Liver (tissue), 7 donors: ENCODE measurements at regions not wholly inside any gene's neighbourhood (a gene's known extent, or its start where the extent isn't known, plus 50 kb on each side); places are given as distances from the start of the nearest gene placed in this dataset.

Experiments used
- DNase-seq: peaks from one replicate; pipeline ENCODE4 v3.0.0-alpha.2; 2017; ENCODE audit warnings: low spot score
- H3K27ac ChIP-seq, 2 donors: one replicate each; pipeline ENCODE4 v1.7.0; 2013; ENCODE audit warnings: inconsistent platforms in 2 of 2, low read length in 2 of 2, control low read depth in 1 of 2, low read depth in 1 of 2, mild to moderate bottlenecking in 1 of 2
- H3K27me3 ChIP-seq, 4 donors: one replicate each; pipeline versions ENCODE4 v1.6.1 to v1.7.0; 2013; ENCODE audit warnings: low read length in 3 of 4, inconsistent platforms in 1 of 4, mild to moderate bottlenecking in 1 of 4, moderate library complexity in 1 of 4; ENCODE audit not compliant: control insufficient read depth in 4 of 4, insufficient read depth in 4 of 4
- H3K36me3 ChIP-seq, 4 donors: one replicate each; pipeline versions ENCODE4 v1.6.1 to v1.7.0; 2013; ENCODE audit warnings: low read length in 3 of 4, mild to moderate bottlenecking in 3 of 4, low read depth in 1 of 4, moderate library complexity in 1 of 4; ENCODE audit not compliant: control insufficient read depth in 4 of 4, insufficient read depth in 3 of 4
- H3K4me1 ChIP-seq, 4 donors: one replicate each; pipeline versions ENCODE4 v1.6.1 to v1.7.0; 2013; ENCODE audit warnings: low read length in 3 of 4, mild to moderate bottlenecking in 3 of 4, moderate library complexity in 1 of 4; ENCODE audit not compliant: control insufficient read depth in 4 of 4, insufficient read depth in 4 of 4
- H3K4me3 ChIP-seq, 3 donors: one replicate each; pipeline versions ENCODE4 v1.6.1 to v1.7.0; 2013; ENCODE audit warnings: low read length in 3 of 3, control low read depth in 1 of 3, low read depth in 1 of 3, mild to moderate bottlenecking in 1 of 3
- H3K9ac ChIP-seq, 2 donors: one replicate each; pipeline ENCODE4 v1.7.0; 2013; ENCODE audit warnings: low read length in 2 of 2, mild to moderate bottlenecking in 2 of 2, moderate library complexity in 2 of 2, control low read depth in 1 of 2, low read depth in 1 of 2
- H3K9me3 ChIP-seq, 4 donors: one replicate each; pipeline versions ENCODE4 v1.6.1 to v1.7.0; 2013; ENCODE audit warnings: low read length in 3 of 4; ENCODE audit not compliant: control insufficient read depth in 4 of 4
- ATF3 ChIP-seq: IDR thresholded peaks from 2 replicates; pipeline ENCODE4 v1.6.1; 2016; ENCODE audit warnings: antibody characterized with exemption
- CTCF ChIP-seq: fragments of 150-350 bp; IDR thresholded peaks from 2 replicates; pipeline ENCODE4 v1.5.1; 2017; ENCODE audit warnings: improper control_type of control experiment, low read depth, low read length; ENCODE audit not compliant: missing input control
- EGR1 ChIP-seq, 2 donors: IDR thresholded peaks; 2 replicates each; pipeline ENCODE4 v1.6.1; 2016 to 2018; ENCODE audit warnings: antibody characterized with exemption in 2 of 2, low read depth in 2 of 2
- FOXA1 ChIP-seq: IDR thresholded peaks from 2 replicates; pipeline ENCODE4 v1.6.1; 2016; ENCODE audit warnings: antibody characterized with exemption
- FOXA2 ChIP-seq: IDR thresholded peaks from 2 replicates; pipeline ENCODE4 v1.6.1; 2016; ENCODE audit warnings: antibody characterized with exemption
- GABPA ChIP-seq, 2 donors: IDR thresholded peaks in 1 of 2; conservative IDR thresholded peaks in 1 of 2; 2 replicates each; pipeline ENCODE4 v1.6.1; 2016; ENCODE audit warnings: antibody characterized with exemption in 2 of 2, mild to moderate bottlenecking in 1 of 2, moderate library complexity in 1 of 2
- HNF4A ChIP-seq, 2 donors: conservative IDR thresholded peaks; 2 replicates each; pipeline ENCODE4 v1.6.1; 2016; ENCODE audit warnings: antibody characterized with exemption in 2 of 2, mild to moderate bottlenecking in 2 of 2
- JUND ChIP-seq, 2 donors: IDR thresholded peaks; 2 replicates each; pipeline ENCODE4 v1.6.1; 2016; ENCODE audit warnings: antibody characterized with exemption in 2 of 2
- MAX ChIP-seq: IDR thresholded peaks from 2 replicates; pipeline ENCODE4 v1.6.1; 2016; ENCODE audit warnings: antibody characterized with exemption
- NR2F2 ChIP-seq: IDR thresholded peaks from 2 replicates; pipeline ENCODE4 v1.6.1; 2016; ENCODE audit warnings: antibody characterized with exemption
- RAD21 ChIP-seq, 2 donors: IDR thresholded peaks; 2 replicates each; pipeline ENCODE4 v1.6.1; 2016; ENCODE audit warnings: antibody characterized with exemption in 2 of 2, mild to moderate bottlenecking in 2 of 2
- REST ChIP-seq: IDR thresholded peaks from 2 replicates; pipeline ENCODE4 v1.6.1; 2016; ENCODE audit warnings: antibody characterized with exemption, mild to moderate bottlenecking
- RXRA ChIP-seq, 2 donors: IDR thresholded peaks; 2 replicates each; pipeline ENCODE4 v1.6.1; 2017 to 2018; ENCODE audit warnings: antibody characterized with exemption in 2 of 2, mild to moderate bottlenecking in 1 of 2
- SP1 ChIP-seq: IDR thresholded peaks from 2 replicates; pipeline ENCODE4 v1.6.1; 2018; ENCODE audit warnings: antibody characterized with exemption, mild to moderate bottlenecking
- TAF1 ChIP-seq: conservative IDR thresholded peaks from 2 replicates; pipeline ENCODE4 v1.6.1; 2016; ENCODE audit warnings: antibody characterized with exemption, mild to moderate bottlenecking
- YY1 ChIP-seq: IDR thresholded peaks from 2 replicates; pipeline ENCODE4 v1.6.1; 2016; ENCODE audit warnings: antibody characterized with exemption, mild to moderate bottlenecking
- ZBTB33 ChIP-seq: IDR thresholded peaks from 2 replicates; pipeline ENCODE4 v1.6.1; 2016; ENCODE audit warnings: antibody characterized with exemption
- donor health status: healthy.
- donor health status: healthy.
- donor health status: healthy.
- donor health status: healthy.

DNA sequence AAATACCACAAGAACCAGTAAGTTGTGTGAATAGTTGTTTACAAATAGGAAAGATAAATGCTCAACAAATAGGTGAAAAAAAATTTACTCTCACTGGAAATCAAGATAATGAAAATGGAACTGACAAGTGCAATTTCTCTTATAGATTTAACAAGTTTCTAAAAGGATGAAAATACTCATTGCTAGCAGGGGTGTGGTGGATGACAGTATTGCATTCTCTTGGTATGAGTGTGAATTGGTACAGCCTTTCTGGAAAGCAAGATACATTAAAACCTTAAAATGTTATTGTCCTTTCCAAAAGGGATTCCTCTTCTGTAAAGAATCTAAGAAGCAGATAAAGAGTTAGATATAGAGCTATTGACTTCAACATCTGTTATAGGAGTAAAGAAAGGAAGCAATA lies 240.0 kb upstream of the RPS6KA3 start:
- no peaks in the 10 kb centered on the region for H3K4me1 ChIP-seq
- H3K36me3 ChIP-seq: no peaks in the 10 kb centered on the region
- no peak overlapping the region for H3K27ac ChIP-seq
- H3K27me3 ChIP-seq: no peaks in the 10 kb centered on the region
- H3K9me3 ChIP-seq: no peaks in the 10 kb centered on the region
- no peak overlapping the region for H3K9ac ChIP-seq
- TF ChIP-seq GABPA (IDR thresholded peaks at IDR 0.05 in 1 of 2, conservative IDR thresholded peaks at IDR 0.05 in 1 of 2): no peak
- TF ChIP-seq EGR1 (IDR thresholded peaks at IDR 0.05; ENCODE audit: low read depth in 2 of 2): no peak
- TF ChIP-seq FOXA1: no peak
- TF ChIP-seq CTCF: no peak
- TF ChIP-seq SP1: no peak
- no peak for TF ChIP-seq MAX
- no peak for DNase-seq
- no peak overlapping the region for H3K4me3 ChIP-seq

- no peak for DNase-seq
- Histone ChIP-seq H3K9ac (no peak overlapping the region), H3K4me1 (no peaks in the 10 kb centered on the region), H3K9me3 (no peaks in the 10 kb centered on the region), H3K36me3 (no peaks in the 10 kb centered on the region), H3K27me3 (no peaks in the 10 kb centered on the region), H3K27ac (no peak overlapping the region), H3K4me3 (no peak overlapping the region)
- TF ChIP-seq HNF4A (conservative IDR thresholded peaks at IDR 0.05) (no peak), RXRA (IDR thresholded peaks at IDR 0.05) (no peak), NR2F2 (no peak), SP1 (no peak), ATF3 (no peak), RAD21 (IDR thresholded peaks at IDR 0.05) (no peak), FOXA1 (no peak), ZBTB33 (no peak), YY1 (no peak), JUND (IDR thresholded peaks at IDR 0.05) (no peak), MAX (no peak), FOXA2 (no peak), TAF1 (no peak), GABPA (IDR thresholded peaks at IDR 0.05 in 1 of 2, conservative IDR thresholded peaks at IDR 0.05 in 1 of 2) (no peak), REST (no peak)
Observed at GRCh38 chrX:20500949-20501348, 234.2 kb upstream of the RPS6KA3 start.
